ENCODE measurements at regions not wholly inside any gene's neighbourhood (a gene's known extent, or its start where the extent isn't known, plus 50 kb on each side); places are given as distances from the start of the nearest gene placed in this dataset.

DNA sequence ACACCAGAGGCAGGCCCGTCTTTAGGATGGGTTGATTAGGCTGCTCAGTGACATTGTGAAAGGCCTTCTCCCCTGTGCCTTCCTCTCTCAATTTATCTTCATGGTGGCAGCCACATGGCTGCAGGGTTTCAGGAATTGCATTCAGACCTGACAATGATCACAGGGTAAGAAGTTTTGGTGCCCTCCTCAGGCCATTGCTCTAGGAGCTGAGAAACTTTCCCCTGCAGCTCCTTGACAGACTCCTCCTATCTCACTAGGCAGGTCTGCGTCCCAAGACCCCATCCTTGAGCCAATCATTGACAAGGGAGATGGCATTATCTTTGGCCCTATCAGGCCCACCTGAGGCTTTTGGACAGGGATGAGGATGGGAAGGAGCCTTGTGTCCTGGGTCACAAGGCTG, 57.4 kb upstream of the ANO4 start:
- no peak overlapping the region for H4K91ac ChIP-seq (ENCODE audit: low read depth, low read length, poor library complexity)
- H3K4me1 ChIP-seq (ENCODE audit: control insufficient read depth in 2 of 2, insufficient read depth in 1 of 2, low read depth in 1 of 2, low read length in 2 of 2) = no peaks in the 10 kb centered on the region
- no peak overlapping the region for H3K9ac ChIP-seq (ENCODE audit: low read depth, low read length, poor library complexity)
- WGBS, 2 donors (ENCODE audit: extremely low coverage in 2 of 2, insufficient read length in 2 of 2, insufficient replicate concordance in 1 of 2) = no CpG with 5 or more reads among the region's 2 CpGs
- H2BK15ac ChIP-seq (ENCODE audit: low read length) = no peak overlapping the region
- no peaks in the 10 kb centered on the region for H3K79me1 ChIP-seq (ENCODE audit: low read depth, low read length)
- H3K4me2 ChIP-seq (ENCODE audit: insufficient read depth, low read length, poor library complexity, severe bottlenecking) = no peak overlapping the region
- no peak overlapping the region for H2BK12ac ChIP-seq (ENCODE audit: low read length)
- no peaks in the 10 kb centered on the region for H3K27me3 ChIP-seq (ENCODE audit: control insufficient read depth in 3 of 3, insufficient read depth in 3 of 3, low read depth in 1 of 3, low read length in 3 of 3)
- no peak overlapping the region for H2BK5ac ChIP-seq (ENCODE audit: low read length)
- H4K8ac ChIP-seq (ENCODE audit: low read depth, low read length) = no peak overlapping the region
- no peak overlapping the region for H3K18ac ChIP-seq (ENCODE audit: low read length)
- H2AFZ ChIP-seq (ENCODE audit: low read length) = no peak overlapping the region
- no peak overlapping the region for H3K23ac ChIP-seq (ENCODE audit: low read depth, low read length, poor library complexity)
- H3K4ac ChIP-seq (ENCODE audit: low read length) = no peak overlapping the region
- no peak for DNase-seq (ENCODE audit: low spot score)
- H3K27ac ChIP-seq (replicated peaks; ENCODE audit: low read length) = no peak overlapping the region
- no peaks in the 10 kb centered on the region for H3K36me3 ChIP-seq (replicated peaks in 1 of 2; ENCODE audit: control insufficient read depth in 2 of 2, insufficient read depth in 2 of 2, low read length in 2 of 2)
- H2BK120ac ChIP-seq (ENCODE audit: low read depth, low read length) = no peak overlapping the region
- no peak overlapping the region for H2AK5ac ChIP-seq (ENCODE audit: low read depth, low read length)
- H3K9me3 ChIP-seq (replicated peaks in 1 of 2; ENCODE audit: control insufficient read depth in 2 of 2, insufficient read depth in 1 of 2, low read depth in 1 of 2, low read length in 2 of 2) = no peaks in the 10 kb centered on the region
- no peak overlapping the region for H3K14ac ChIP-seq (ENCODE audit: low read length)
- no peak overlapping the region for H3K4me3 ChIP-seq (ENCODE audit: low read length in 2 of 2)

DNA sequence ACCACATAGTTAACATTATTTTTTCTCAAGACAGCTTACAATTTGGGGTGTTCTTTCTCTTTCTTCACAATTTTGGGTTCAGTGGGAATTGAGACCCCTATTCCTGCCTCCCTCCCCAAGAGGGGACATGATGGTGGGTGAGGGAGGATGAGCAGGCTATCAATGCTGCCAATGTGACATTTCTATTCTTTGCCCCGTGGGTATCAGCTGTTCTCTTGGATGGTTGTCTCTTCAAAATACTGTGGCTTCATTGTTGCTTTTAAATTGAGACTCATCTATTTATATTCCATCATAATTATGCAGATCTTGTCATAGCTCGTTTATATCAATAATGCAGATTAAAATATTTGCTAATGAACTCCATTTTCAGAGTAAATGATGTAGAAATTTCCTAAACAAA, 56.5 kb upstream of the ANO4 start:
- no peak overlapping the region for H3K27ac ChIP-seq (replicated peaks; ENCODE audit: low read length)
- H3K79me1 ChIP-seq (ENCODE audit: low read depth, low read length) = no peaks in the 10 kb centered on the region
- no peak for DNase-seq (ENCODE audit: low spot score)
- H3K27me3 ChIP-seq (ENCODE audit: control insufficient read depth in 3 of 3, insufficient read depth in 3 of 3, low read depth in 1 of 3, low read length in 3 of 3) = no peaks in the 10 kb centered on the region
- H2BK12ac ChIP-seq (ENCODE audit: low read length) = no peak overlapping the region
- H3K9me3 ChIP-seq (replicated peaks in 1 of 2; ENCODE audit: control insufficient read depth in 2 of 2, insufficient read depth in 1 of 2, low read depth in 1 of 2, low read length in 2 of 2) = no peaks in the 10 kb centered on the region
- no peak overlapping the region for H2BK15ac ChIP-seq (ENCODE audit: low read length)
- H3K4me3 ChIP-seq (ENCODE audit: low read length in 2 of 2) = no peak overlapping the region
- no peak overlapping the region for H4K91ac ChIP-seq (ENCODE audit: low read depth, low read length, poor library complexity)
- no peak overlapping the region for H4K8ac ChIP-seq (ENCODE audit: low read depth, low read length)
- no peak overlapping the region for H3K4me2 ChIP-seq (ENCODE audit: insufficient read depth, low read length, poor library complexity, severe bottlenecking)
- no peak overlapping the region for H3K14ac ChIP-seq (ENCODE audit: low read length)
- no peak overlapping the region for H3K9ac ChIP-seq (ENCODE audit: low read depth, low read length, poor library complexity)
- H2BK5ac ChIP-seq (ENCODE audit: low read length) = no peak overlapping the region
- no peaks in the 10 kb centered on the region for H3K4me1 ChIP-seq (ENCODE audit: control insufficient read depth in 2 of 2, insufficient read depth in 1 of 2, low read depth in 1 of 2, low read length in 2 of 2)
- H3K36me3 ChIP-seq (replicated peaks in 1 of 2; ENCODE audit: control insufficient read depth in 2 of 2, insufficient read depth in 2 of 2, low read length in 2 of 2) = no peaks in the 10 kb centered on the region
- no peak overlapping the region for H3K4ac ChIP-seq (ENCODE audit: low read length)
- no peak overlapping the region for H2AK5ac ChIP-seq (ENCODE audit: low read depth, low read length)
- H3K23ac ChIP-seq (ENCODE audit: low read depth, low read length, poor library complexity) = no peak overlapping the region
- WGBS, 2 donors (ENCODE audit: extremely low coverage in 2 of 2, insufficient read length in 2 of 2, insufficient replicate concordance in 1 of 2) = no CpG with 5 or more reads among the region's 2 CpGs
- no peak overlapping the region for H3K18ac ChIP-seq (ENCODE audit: low read length)
- H2BK120ac ChIP-seq (ENCODE audit: low read depth, low read length) = no peak overlapping the region
- no peak overlapping the region for H2AFZ ChIP-seq (ENCODE audit: low read length)

DNA sequence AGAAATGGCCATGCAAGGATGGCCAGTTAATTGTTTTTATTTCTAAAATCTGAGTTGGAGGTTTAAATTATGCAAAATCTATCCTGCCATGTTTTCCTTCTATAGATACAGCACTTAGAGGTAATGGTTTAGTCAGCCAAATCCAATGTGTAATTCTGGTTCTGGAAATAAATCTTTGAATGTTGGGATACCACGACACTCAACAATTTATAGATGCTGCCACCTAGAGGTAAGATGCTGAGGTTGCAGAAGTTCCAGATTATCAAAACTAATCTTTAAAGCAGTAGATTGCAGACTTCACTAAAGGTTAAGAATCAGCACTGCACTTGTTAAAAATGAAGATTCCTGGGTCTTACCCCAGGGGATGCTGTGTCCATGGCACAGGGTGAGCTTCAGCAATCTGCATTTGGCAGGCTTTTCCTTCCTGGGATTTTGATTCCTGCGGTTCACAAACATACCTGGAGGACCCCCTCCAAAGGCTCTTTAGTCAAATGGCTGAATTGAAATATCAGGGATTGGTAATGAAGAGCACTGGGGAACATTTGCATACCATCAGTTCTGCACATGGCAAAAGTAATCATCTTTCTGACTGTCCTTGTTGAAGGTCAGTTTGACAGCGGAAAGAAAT, 53.4 kb upstream of the ANO4 start:
- H4K8ac ChIP-seq (ENCODE audit: low read depth, low read length) = no peak overlapping the region
- H2BK12ac ChIP-seq (ENCODE audit: low read length) = no peak overlapping the region
- H3K9me3 ChIP-seq (replicated peaks in 1 of 2; ENCODE audit: control insufficient read depth in 2 of 2, insufficient read depth in 1 of 2, low read depth in 1 of 2, low read length in 2 of 2) = no peaks in the 10 kb centered on the region
- no peak overlapping the region for H3K9ac ChIP-seq (ENCODE audit: low read depth, low read length, poor library complexity)
- H3K4ac ChIP-seq (ENCODE audit: low read length) = no peak overlapping the region
- H2AK5ac ChIP-seq (ENCODE audit: low read depth, low read length) = no peak overlapping the region
- H4K91ac ChIP-seq (ENCODE audit: low read depth, low read length, poor library complexity) = no peak overlapping the region
- no peak overlapping the region for H2BK5ac ChIP-seq (ENCODE audit: low read length)
- H3K4me2 ChIP-seq (ENCODE audit: insufficient read depth, low read length, poor library complexity, severe bottlenecking) = no peak overlapping the region
- no peak overlapping the region for H3K14ac ChIP-seq (ENCODE audit: low read length)
- no peaks in the 10 kb centered on the region for H3K36me3 ChIP-seq (replicated peaks in 1 of 2; ENCODE audit: control insufficient read depth in 2 of 2, insufficient read depth in 2 of 2, low read length in 2 of 2)
- no peaks in the 10 kb centered on the region for H3K4me1 ChIP-seq (ENCODE audit: control insufficient read depth in 2 of 2, insufficient read depth in 1 of 2, low read depth in 1 of 2, low read length in 2 of 2)
- H3K27me3 ChIP-seq (ENCODE audit: control insufficient read depth in 3 of 3, insufficient read depth in 3 of 3, low read depth in 1 of 3, low read length in 3 of 3) = no peaks in the 10 kb centered on the region
- DNase-seq (ENCODE audit: low spot score) = no peak
- no peak overlapping the region for H3K4me3 ChIP-seq (ENCODE audit: low read length in 2 of 2)
- no peak overlapping the region for H2AFZ ChIP-seq (ENCODE audit: low read length)
- H3K18ac ChIP-seq (ENCODE audit: low read length) = no peak overlapping the region
- H3K79me1 ChIP-seq (ENCODE audit: low read depth, low read length) = no peaks in the 10 kb centered on the region
- no peak overlapping the region for H2BK120ac ChIP-seq (ENCODE audit: low read depth, low read length)
- H3K27ac ChIP-seq (replicated peaks; ENCODE audit: low read length) = no peak overlapping the region
- no peak overlapping the region for H2BK15ac ChIP-seq (ENCODE audit: low read length)
- no CpG with 5 or more reads among the region's 3 CpGs for WGBS, 2 donors (ENCODE audit: extremely low coverage in 2 of 2, insufficient read length in 2 of 2, insufficient replicate concordance in 1 of 2)
- H3K23ac ChIP-seq (ENCODE audit: low read depth, low read length, poor library complexity) = no peak overlapping the region

DNA sequence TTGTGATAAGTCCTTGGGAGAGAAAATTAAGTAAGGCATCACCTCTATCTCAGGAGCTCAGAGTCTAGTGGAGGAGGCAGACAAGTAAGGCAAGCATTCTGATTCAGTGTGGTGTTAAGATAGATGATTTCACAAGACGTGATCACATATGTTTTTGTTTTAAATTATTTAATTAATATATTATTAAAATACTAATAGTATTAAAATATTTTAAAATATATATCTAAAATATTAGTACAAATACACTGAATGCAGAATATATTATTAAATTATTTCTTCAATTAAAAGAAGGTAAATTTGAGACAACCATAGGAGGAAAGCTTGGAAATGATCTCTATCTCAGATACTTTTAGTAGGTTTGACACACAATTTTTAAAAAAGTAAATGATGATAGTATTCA, 51.5 kb upstream of the ANO4 start:
- no peaks in the 10 kb centered on the region for H3K9me3 ChIP-seq (replicated peaks in 1 of 2; ENCODE audit: control insufficient read depth in 2 of 2, insufficient read depth in 1 of 2, low read depth in 1 of 2, low read length in 2 of 2)
- no peak overlapping the region for H3K27ac ChIP-seq (replicated peaks; ENCODE audit: low read length)

More for the DNA sequence above, 51.5 kb upstream of the ANO4 start:
- Histone ChIP-seq H2BK5ac (ENCODE audit: low read length) (no peak overlapping the region), H3K79me1 (ENCODE audit: low read depth, low read length) (no peaks in the 10 kb centered on the region), H3K9ac (ENCODE audit: low read depth, low read length, poor library complexity) (no peak overlapping the region), H3K23ac (ENCODE audit: low read depth, low read length, poor library complexity) (no peak overlapping the region), H3K4me1 (ENCODE audit: control insufficient read depth in 2 of 2, insufficient read depth in 1 of 2, low read depth in 1 of 2, low read length in 2 of 2) (no peaks in the 10 kb centered on the region), H3K36me3 (replicated peaks in 1 of 2; ENCODE audit: control insufficient read depth in 2 of 2, insufficient read depth in 2 of 2, low read length in 2 of 2) (no peaks in the 10 kb centered on the region), H3K14ac (ENCODE audit: low read length) (no peak overlapping the region), H2AK5ac (ENCODE audit: low read depth, low read length) (no peak overlapping the region), H3K27me3 (ENCODE audit: control insufficient read depth in 3 of 3, insufficient read depth in 3 of 3, low read depth in 1 of 3, low read length in 3 of 3) (no peaks in the 10 kb centered on the region), H2AFZ (ENCODE audit: low read length) (no peak overlapping the region), H3K18ac (ENCODE audit: low read length) (no peak overlapping the region), H4K8ac (ENCODE audit: low read depth, low read length) (no peak overlapping the region), H2BK15ac (ENCODE audit: low read length) (no peak overlapping the region), H2BK12ac (ENCODE audit: low read length) (no peak overlapping the region), H3K4ac (ENCODE audit: low read length) (no peak overlapping the region), H3K4me3 (ENCODE audit: low read length in 2 of 2) (no peak overlapping the region), H4K91ac (ENCODE audit: low read depth, low read length, poor library complexity) (no peak overlapping the region), H3K4me2 (ENCODE audit: insufficient read depth, low read length, poor library complexity, severe bottlenecking) (no peak overlapping the region), H2BK120ac (ENCODE audit: low read depth, low read length) (no peak overlapping the region)
- no peak for DNase-seq (ENCODE audit: low spot score)
- no CpG with 5 or more reads among the region's 1 CpG for WGBS, 2 donors (ENCODE audit: extremely low coverage in 2 of 2, insufficient read length in 2 of 2, insufficient replicate concordance in 1 of 2)

All from neuronal stem cell (in vitro differentiated cells).